Ectodermal cell (in vitro differentiated cells): ENCODE measurements at regions not wholly inside any gene's neighbourhood (a gene's known extent, or its start where the extent isn't known, plus 50 kb on each side); places are given as distances from the start of the nearest gene placed in this dataset.

ENCODE experiments used
- H3K27ac ChIP-seq: 2 replicates; pipeline ENCODE4 v1.7.0; 2013; ENCODE audit warnings: mild to moderate bottlenecking, low read depth, low read length; ENCODE audit not compliant: insufficient read depth, poor library complexity, severe bottlenecking
- H3K27me3 ChIP-seq: 2 replicates; pipeline ENCODE4 v1.7.0; 2013; ENCODE audit warnings: mild to moderate bottlenecking, low read length; ENCODE audit not compliant: insufficient read depth, control insufficient read depth, poor library complexity, severe bottlenecking
- H3K36me3 ChIP-seq: one replicate; pipeline ENCODE4 v1.7.0; 2013; ENCODE audit warnings: low read length; ENCODE audit not compliant: control insufficient read depth, insufficient read depth
- H3K4me1 ChIP-seq: one replicate; pipeline ENCODE4 v1.7.0; 2013; ENCODE audit warnings: low read length; ENCODE audit not compliant: control insufficient read depth, insufficient read depth
- H3K4me3 ChIP-seq: 2 replicates; pipeline ENCODE4 v1.7.0; 2013; ENCODE audit warnings: low read depth, low read length, control low read depth; ENCODE audit not compliant: insufficient read depth
- H3K9me3 ChIP-seq: 2 replicates; pipeline ENCODE4 v1.7.0; 2013; ENCODE audit warnings: mild to moderate bottlenecking, low read length, moderate library complexity; ENCODE audit not compliant: control insufficient read depth
- WGBS, 2 experiments: methylation state at CpG; one replicate each; pipeline ENCODE4 v1.1.7; 2013; ENCODE audit warnings: missing lambda C conversion rate in 2 of 2; 5-methylcytosine and 5-hydroxymethylcytosine counted together

DNA sequence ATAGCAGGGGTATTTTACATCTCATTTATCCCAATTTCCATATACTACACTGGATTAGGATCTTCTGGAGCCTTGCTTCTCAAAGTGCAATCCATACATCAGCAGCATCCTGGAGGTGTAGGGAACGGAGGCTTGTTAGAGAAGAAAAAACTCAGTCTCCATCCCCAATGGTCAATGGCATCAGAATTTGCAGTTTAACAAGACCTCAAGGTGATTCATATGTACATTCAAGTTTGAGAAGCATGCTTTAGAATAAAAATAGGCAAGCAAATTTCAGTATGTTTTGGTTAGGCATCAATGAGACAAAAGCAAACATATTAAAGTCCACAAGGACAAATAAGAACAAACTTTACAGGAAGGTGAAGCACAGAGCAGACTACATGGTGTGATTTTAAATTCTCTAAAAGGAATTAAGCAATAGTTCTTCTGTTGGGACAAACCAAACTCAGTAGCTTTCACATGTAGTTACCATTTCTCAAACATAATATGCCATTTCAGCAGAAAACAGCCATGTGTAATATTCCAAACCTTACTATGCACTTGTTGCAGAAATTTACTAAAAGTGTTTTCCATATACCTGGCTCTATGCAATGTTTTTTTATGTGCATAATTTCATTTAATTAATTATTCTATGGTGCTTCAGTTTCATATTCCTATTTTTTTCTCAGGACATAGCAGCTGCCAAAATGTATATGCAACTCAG lies 360.3 kb upstream of the NECTIN3 start:
- Histone ChIP-seq H3K4me1 (peaks cover 5% of the 10 kb centered on the region), H3K36me3 (no peaks in the 10 kb centered on the region), H3K9me3 (no peaks in the 10 kb centered on the region), H3K4me3 (no peak overlapping the region), H3K27ac (no peak overlapping the region), H3K27me3 (no peaks in the 10 kb centered on the region)
- 75% methylated on average over 1 of the region's 1 CpG; no CpG with 5 or more reads in 1 of the 2 experiments for WGBS, 2 experiments

DNA sequence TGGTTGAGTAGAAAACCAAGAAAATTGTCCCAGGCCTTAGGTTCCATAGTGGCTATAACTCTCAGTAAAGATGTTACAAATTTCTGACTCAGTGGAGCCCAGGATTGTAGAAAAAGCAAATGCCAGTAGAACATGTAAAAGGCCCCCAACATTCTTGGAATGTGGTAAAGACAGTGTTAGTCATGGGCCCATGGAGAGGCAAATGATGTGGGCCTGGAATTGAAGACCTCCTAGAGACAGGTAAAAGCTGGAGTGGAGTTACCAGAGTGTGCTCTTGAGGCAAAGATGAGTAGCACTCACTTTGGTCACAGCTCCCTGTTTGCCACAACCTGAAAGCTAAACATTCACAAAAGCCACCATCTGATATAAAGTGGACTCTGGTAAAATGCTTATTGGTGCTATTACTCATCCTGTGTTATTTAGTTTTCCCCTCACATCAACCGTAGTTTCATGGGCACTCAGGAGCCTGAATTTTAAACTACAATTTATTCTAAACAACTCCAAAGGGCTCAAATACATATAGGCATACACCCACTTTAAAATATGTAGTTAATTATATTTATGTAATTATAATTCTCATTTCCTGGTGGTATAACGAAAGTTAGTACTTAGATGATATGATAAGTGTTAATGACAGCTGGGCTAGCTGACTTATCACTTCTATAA lies 359.6 kb upstream of the NECTIN3 start:
- WGBS, 2 experiments, result 50 to 62% methylated on average over 1 to 2 of the region's 2 CpGs
- Histone ChIP-seq H3K27ac (no peak overlapping the region), H3K4me3 (no peak overlapping the region), H3K9me3 (no peaks in the 10 kb centered on the region), H3K27me3 (no peaks in the 10 kb centered on the region), H3K4me1 (peaks cover 5% of the 10 kb centered on the region), H3K36me3 (no peaks in the 10 kb centered on the region)

- Histone ChIP-seq H3K9me3 (no peaks in the 10 kb centered on the region), H3K4me1 (no peaks in the 10 kb centered on the region), H3K27ac (no peak overlapping the region), H3K4me3 (no peak overlapping the region), H3K27me3 (no peaks in the 10 kb centered on the region), H3K36me3 (no peaks in the 10 kb centered on the region)
- 86% methylated on average over 2 of the region's 2 CpGs for WGBS, 2 experiments
These were observed 344.6 kb upstream of the NECTIN3 start for GRCh38 chr3:110727056-110727455.

- Histone ChIP-seq H3K4me1 (no peaks in the 10 kb centered on the region), H3K4me3 (no peak overlapping the region), H3K36me3 (no peaks in the 10 kb centered on the region), H3K9me3 (no peaks in the 10 kb centered on the region), H3K27me3 (no peaks in the 10 kb centered on the region), H3K27ac (no peak overlapping the region)
- 95 to 100% methylated on average over 1 of the region's 1 CpG for WGBS, 2 experiments
These were observed 340.5 kb upstream of the NECTIN3 start for GRCh38 chr3:110731148-110731547.

DNA sequence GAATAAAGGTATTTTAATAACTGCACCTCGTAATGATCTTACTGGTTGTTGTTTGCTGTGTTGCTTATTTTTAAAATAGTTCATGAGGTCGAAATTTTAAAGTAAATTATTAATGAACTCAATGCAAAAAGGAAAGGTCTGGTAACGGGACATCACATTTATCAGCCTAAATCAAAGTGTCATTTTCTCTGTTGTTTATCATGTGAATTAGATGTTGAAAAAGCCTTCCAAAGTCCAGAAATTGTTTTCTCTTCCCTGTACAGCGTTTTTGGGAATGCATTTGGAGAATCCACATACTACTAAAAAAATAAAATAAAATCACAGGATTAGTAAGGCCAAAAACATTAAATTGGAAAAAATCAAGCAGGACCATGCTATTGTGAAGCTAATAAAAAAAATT lies 339.2 kb upstream of the NECTIN3 start:
- no peak overlapping the region for H3K27ac ChIP-seq
- H3K4me3 ChIP-seq, result no peak overlapping the region
- 88% methylated on average over 2 to 3 of the region's 4 CpGs for WGBS, 2 experiments
- H3K9me3 ChIP-seq, result no peaks in the 10 kb centered on the region
- H3K4me1 ChIP-seq, result no peaks in the 10 kb centered on the region
- no peaks in the 10 kb centered on the region for H3K36me3 ChIP-seq
- H3K27me3 ChIP-seq, result no peaks in the 10 kb centered on the region

DNA sequence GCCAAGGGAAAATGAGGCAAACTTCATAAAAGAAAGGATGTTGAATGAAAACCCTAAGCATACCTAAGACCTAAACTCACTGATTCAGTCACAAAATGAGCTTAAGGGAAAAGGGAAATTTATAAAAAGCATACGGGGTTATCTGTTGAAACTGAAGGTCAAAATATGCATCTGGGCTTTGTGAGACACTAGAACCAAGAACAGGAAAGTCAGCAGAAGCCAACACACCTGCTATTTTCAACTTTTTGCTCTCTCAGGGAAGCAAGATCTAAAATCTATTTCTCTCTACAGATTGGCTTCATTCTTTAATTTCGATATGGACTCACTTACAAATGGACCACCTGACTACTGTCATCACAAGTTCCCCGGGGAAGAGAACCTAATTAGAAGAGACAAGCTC lies 338.6 kb upstream of the NECTIN3 start:
- WGBS, 2 experiments, result 92 to 98% methylated on average over 3 of the region's 3 CpGs
- no peaks in the 10 kb centered on the region for H3K27me3 ChIP-seq

DNA sequence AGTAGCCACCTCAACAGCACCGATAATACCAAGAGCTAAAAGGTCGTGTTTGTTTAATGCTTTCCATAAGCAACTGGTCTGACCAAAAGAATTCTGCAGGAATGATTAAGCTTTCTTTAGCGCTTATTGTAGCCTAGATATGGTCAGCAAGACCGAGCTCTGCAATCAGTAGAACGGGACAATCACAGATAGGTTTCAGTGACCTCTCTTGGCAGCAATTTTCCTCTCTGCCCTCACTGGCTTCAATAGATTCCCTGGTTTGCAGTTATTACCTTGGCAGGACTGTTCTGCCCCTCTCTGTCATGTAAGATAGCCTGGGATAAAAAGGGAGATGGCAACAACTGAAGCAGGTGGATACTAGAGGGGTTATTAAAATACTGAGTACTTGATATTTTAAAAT lies 337.1 kb upstream of the NECTIN3 start:
- no peak overlapping the region for H3K4me3 ChIP-seq
- WGBS, 2 experiments, result 96 to 97% methylated on average over 5 of the region's 5 CpGs
- no peaks in the 10 kb centered on the region for H3K36me3 ChIP-seq
- H3K9me3 ChIP-seq, result no peaks in the 10 kb centered on the region
- no peaks in the 10 kb centered on the region for H3K4me1 ChIP-seq
- no peaks in the 10 kb centered on the region for H3K27me3 ChIP-seq
- no peak overlapping the region for H3K27ac ChIP-seq

More for the DNA sequence above, 338.6 kb upstream of the NECTIN3 start:
- Histone ChIP-seq H3K9me3 (no peaks in the 10 kb centered on the region), H3K27ac (no peak overlapping the region), H3K36me3 (no peaks in the 10 kb centered on the region), H3K4me1 (no peaks in the 10 kb centered on the region), H3K4me3 (no peak overlapping the region)

DNA sequence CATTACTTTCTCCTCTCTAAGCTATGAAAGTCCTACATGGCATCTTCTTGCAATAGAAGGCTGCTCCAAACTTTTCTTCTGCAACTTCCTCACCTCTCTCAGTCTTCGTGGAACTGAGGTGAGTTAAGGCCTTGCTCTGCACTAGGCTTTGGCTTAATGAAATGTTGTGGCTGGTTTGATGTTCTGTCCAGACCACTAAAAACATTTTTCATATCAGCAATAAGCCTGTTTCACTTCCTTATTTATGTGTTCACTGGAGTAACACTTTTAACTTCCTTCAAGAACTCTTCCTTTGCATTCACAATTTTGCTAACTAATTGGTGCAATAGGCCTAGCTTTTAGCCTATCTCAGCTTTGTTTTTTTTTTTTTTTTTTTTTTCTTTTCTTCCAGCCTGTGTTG lies 335.3 kb upstream of the NECTIN3 start:
- no peaks in the 10 kb centered on the region for H3K27me3 ChIP-seq
- 92 to 100% methylated on average over 1 of the region's 1 CpG for WGBS, 2 experiments
- no peaks in the 10 kb centered on the region for H3K4me1 ChIP-seq
- no peaks in the 10 kb centered on the region for H3K36me3 ChIP-seq
- H3K9me3 ChIP-seq, result no peaks in the 10 kb centered on the region
- no peak overlapping the region for H3K4me3 ChIP-seq
- no peak overlapping the region for H3K27ac ChIP-seq

DNA sequence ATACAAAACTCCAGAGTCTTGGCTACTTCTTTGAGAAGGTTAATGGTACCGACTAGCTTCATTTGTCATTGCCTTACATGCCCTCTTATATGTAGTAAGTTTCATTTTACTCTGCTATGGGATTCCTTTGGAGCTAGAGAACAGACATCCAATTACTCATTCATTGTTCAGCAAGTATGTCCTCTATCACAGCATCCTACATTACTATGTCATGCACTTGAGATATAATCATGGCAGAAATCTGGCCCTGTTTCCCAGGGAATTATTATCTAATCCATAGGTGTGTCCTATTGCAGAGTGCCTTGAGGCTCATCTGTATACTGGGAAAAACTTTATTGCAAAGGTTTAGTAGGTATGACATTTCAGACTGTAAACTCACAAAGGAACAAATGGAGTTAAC lies 333.1 kb upstream of the NECTIN3 start:
- Histone ChIP-seq H3K4me3 (no peak overlapping the region), H3K36me3 (no peaks in the 10 kb centered on the region), H3K4me1 (no peaks in the 10 kb centered on the region), H3K27ac (no peak overlapping the region), H3K9me3 (no peaks in the 10 kb centered on the region), H3K27me3 (no peaks in the 10 kb centered on the region)
- 100% methylated on average over 1 of the region's 1 CpG; no CpG with 5 or more reads in 1 of the 2 experiments for WGBS, 2 experiments

DNA sequence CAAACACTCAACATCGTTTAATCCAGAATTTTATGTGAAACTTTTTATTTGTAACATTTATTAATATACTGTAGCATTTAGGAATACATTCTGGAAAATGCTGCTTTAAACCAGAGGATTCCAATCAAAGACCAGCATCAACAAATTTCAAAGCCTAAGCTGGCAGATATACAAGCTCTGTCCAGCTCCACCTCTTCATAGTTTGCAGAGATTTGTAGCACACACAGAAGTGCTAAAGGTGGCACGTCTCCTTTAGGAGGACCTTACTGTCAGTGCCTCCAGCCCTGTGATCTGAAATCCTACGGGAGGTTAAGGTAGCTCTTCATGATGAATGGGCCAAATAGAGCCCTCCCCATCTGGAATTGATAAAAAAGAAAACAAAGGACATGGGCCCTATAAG lies 329.7 kb upstream of the NECTIN3 start:
- Histone ChIP-seq H3K27ac (no peak overlapping the region), H3K4me3 (no peak overlapping the region), H3K27me3 (no peaks in the 10 kb centered on the region), H3K4me1 (no peaks in the 10 kb centered on the region), H3K36me3 (no peaks in the 10 kb centered on the region), H3K9me3 (no peaks in the 10 kb centered on the region)
- WGBS, 2 experiments, result 86 to 92% methylated on average over 2 of the region's 3 CpGs
